ENCODE measurements at regions not wholly inside any gene's neighbourhood (a gene's known extent, or its start where the extent isn't known, plus 50 kb on each side); places are given as distances from the start of the nearest gene placed in this dataset.
A peak's percentile ranks its signal among the peaks of the same experiment; 100 is the strongest.
"Not testable (repeated sequence)": the region's sequence is repeated elsewhere in the genome, so short reads cannot be mapped to it uniquely, and the experiment has no call there.

DNA sequence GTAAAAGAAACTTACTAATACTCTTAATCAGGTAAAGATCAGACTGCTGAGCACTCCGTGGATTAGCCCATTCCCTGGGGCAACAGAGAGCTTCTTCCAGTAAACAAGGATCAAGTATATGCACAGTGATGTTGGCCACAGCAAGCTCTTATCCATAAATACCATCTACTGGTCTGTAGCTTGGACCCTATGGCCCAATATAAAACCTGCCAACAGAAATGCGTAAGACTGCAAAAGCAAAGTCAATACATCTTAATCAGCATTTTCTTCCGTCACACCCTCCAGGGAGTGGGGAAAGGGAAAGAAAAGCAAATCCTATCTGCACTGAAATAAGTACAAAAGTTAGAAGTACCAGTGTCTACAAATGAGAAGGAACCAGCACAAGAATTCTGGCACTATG, 1082.1 kb downstream of the ZPLD1 start:
- ATAC-seq (ENCODE audit: insufficient read depth, low FRiP score) (no peak), DNase-seq (no peak)
- Histone ChIP-seq H3K27me3 (ENCODE audit: control insufficient read depth in 3 of 3, insufficient read depth in 3 of 3, low read length in 2 of 3) (no peaks in the 10 kb centered on the region), H3K27ac (ENCODE audit: low read depth in 1 of 2, low read length in 1 of 2) (no peak overlapping the region), H3K9me3 (ENCODE audit: control insufficient read depth in 4 of 4, insufficient read depth in 3 of 4, low read length in 3 of 4) (peaks cover 0 to 3% (median 0%) of the 10 kb centered on the region in 4 donors), H3K36me3 (ENCODE audit: control insufficient read depth in 4 of 4, insufficient read depth in 4 of 4, low read length in 4 of 4) (no peaks in the 10 kb centered on the region), H3K4me1 (ENCODE audit: control insufficient read depth in 5 of 5, insufficient read depth in 5 of 5, low read length in 5 of 5) (no peaks in the 10 kb centered on the region), H3K4me3 (no peak overlapping the region), H3K9ac (ENCODE audit: insufficient read depth in 1 of 2, low read length in 2 of 2) (no peak overlapping the region)
- WGBS, 2 donors, result 89 to 91% methylated on average over 3 of the region's 3 CpGs
- TF ChIP-seq, protein P1, sequence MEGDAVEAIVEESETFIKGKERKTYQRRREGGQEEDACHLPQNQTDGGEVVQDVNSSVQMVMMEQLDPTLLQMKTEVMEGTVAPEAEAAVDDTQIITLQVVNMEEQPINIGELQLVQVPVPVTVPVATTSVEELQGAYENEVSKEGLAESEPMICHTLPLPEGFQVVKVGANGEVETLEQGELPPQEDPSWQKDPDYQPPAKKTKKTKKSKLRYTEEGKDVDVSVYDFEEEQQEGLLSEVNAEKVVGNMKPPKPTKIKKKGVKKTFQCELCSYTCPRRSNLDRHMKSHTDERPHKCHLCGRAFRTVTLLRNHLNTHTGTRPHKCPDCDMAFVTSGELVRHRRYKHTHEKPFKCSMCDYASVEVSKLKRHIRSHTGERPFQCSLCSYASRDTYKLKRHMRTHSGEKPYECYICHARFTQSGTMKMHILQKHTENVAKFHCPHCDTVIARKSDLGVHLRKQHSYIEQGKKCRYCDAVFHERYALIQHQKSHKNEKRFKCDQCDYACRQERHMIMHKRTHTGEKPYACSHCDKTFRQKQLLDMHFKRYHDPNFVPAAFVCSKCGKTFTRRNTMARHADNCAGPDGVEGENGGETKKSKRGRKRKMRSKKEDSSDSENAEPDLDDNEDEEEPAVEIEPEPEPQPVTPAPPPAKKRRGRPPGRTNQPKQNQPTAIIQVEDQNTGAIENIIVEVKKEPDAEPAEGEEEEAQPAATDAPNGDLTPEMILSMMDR (IDR thresholded peaks at IDR 0.05; ENCODE audit: control extremely low read depth, extremely low read depth), result no peak

DNA sequence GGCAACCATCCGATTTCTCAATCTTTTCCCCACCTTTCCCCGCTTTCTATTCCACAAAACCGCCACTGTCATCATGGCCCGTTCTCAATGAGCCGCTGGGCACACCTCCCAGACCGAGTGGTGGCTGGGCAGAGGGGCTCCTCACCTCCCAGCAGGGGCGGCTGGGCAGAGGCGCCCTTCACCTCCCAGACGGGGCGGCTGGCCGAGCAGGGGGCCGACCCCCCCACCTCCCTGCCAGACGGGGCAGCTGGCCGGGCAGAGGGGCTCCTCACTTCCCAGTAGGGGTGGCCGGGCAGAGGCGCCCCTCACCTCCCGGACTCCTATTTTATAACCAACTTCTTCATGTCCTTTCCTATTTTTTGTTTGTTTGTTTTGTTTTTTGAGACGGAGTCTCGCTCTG, 1096.5 kb downstream of the ZPLD1 start:
- not testable (repeated sequence) for H3K4me3 ChIP-seq; H3K27ac ChIP-seq (ENCODE audit: low read depth in 1 of 2, low read length in 1 of 2); DNase-seq; H3K36me3 ChIP-seq (ENCODE audit: control insufficient read depth in 4 of 4, insufficient read depth in 4 of 4, low read length in 4 of 4); H3K9ac ChIP-seq (ENCODE audit: insufficient read depth in 1 of 2, low read length in 2 of 2); H3K27me3 ChIP-seq (ENCODE audit: control insufficient read depth in 3 of 3, insufficient read depth in 3 of 3, low read length in 2 of 3); ATAC-seq (ENCODE audit: insufficient read depth, low FRiP score); H3K9me3 ChIP-seq (ENCODE audit: control insufficient read depth in 4 of 4, insufficient read depth in 3 of 4, low read length in 3 of 4); H3K4me1 ChIP-seq (ENCODE audit: control insufficient read depth in 5 of 5, insufficient read depth in 5 of 5, low read length in 5 of 5)
- 96 to 97% methylated on average over 19 of the region's 19 CpGs for WGBS, 2 donors

DNA sequence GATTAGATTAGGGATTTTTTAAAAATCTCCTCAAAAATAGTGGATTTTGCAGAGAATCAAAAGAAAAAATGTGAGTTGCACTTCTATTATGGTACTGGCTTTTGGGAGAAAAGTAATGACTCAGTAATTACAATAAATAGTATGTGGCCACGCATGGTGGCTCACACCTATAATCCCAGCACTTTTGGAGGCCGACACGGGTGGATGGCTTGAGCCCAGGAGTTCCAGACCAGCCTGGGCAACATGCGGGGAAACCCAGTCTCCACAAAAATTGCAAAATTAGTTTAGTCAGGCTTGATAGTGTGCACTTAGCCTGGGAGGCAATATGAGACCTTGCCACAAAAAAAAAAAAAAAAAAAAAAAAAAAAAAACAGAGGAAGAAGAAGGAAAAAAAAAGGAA, 1098.2 kb downstream of the ZPLD1 start:
- DNase-seq (no peak), ATAC-seq (ENCODE audit: insufficient read depth, low FRiP score) (no peak)
- no peak overlapping the region for H3K27ac ChIP-seq (ENCODE audit: low read depth in 1 of 2, low read length in 1 of 2)
- no peaks in the 10 kb centered on the region for H3K9me3 ChIP-seq (ENCODE audit: control insufficient read depth in 4 of 4, insufficient read depth in 3 of 4, low read length in 3 of 4)
- H3K9ac ChIP-seq (ENCODE audit: insufficient read depth in 1 of 2, low read length in 2 of 2), result no peak overlapping the region
- no peak overlapping the region for H3K4me3 ChIP-seq
- no peaks in the 10 kb centered on the region for H3K27me3 ChIP-seq (ENCODE audit: control insufficient read depth in 3 of 3, insufficient read depth in 3 of 3, low read length in 2 of 3)
- no peaks in the 10 kb centered on the region for H3K4me1 ChIP-seq (ENCODE audit: control insufficient read depth in 5 of 5, insufficient read depth in 5 of 5, low read length in 5 of 5)
- no peaks in the 10 kb centered on the region for H3K36me3 ChIP-seq (ENCODE audit: control insufficient read depth in 4 of 4, insufficient read depth in 4 of 4, low read length in 4 of 4)
- WGBS, 2 donors, result 93 to 95% methylated on average over 4 of the region's 4 CpGs
- TF ChIP-seq, protein P1 (IDR thresholded peaks at IDR 0.05; ENCODE audit: control extremely low read depth, extremely low read depth), result no peak

DNA sequence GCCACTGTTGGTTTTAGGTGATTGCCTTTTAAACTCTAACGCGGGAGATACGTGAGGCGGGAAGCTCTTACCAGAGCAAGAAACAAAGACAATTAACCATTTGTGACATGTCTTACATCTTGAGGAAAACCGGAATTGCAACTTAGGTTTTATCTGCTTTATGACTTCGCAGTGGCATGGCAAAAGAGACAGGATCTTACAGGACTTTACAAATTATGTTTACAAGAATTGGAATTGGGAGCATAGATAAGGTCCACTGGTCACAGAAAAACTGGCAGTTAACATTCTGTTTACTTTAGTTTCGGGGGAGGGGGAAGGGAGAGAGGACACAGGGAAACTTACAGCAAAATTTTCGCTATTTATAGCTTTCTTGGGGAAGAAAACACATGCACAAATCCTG, 1119.6 kb downstream of the ZPLD1 start:
- H3K4me1 ChIP-seq (ENCODE audit: control insufficient read depth in 5 of 5, insufficient read depth in 5 of 5, low read length in 5 of 5), result no peaks in the 10 kb centered on the region
- H3K9ac ChIP-seq (ENCODE audit: insufficient read depth in 1 of 2, low read length in 2 of 2), result no peak overlapping the region
- no peak overlapping the region for H3K4me3 ChIP-seq
- peak; percentile 10 to 64 (median 45) for DNase-seq
- H3K27ac ChIP-seq (ENCODE audit: low read depth in 1 of 2, low read length in 1 of 2), result no peak overlapping the region
- H3K27me3 ChIP-seq (ENCODE audit: control insufficient read depth in 3 of 3, insufficient read depth in 3 of 3, low read length in 2 of 3), result no peaks in the 10 kb centered on the region
- ATAC-seq (ENCODE audit: insufficient read depth, low FRiP score), result no peak
- no peaks in the 10 kb centered on the region for H3K36me3 ChIP-seq (ENCODE audit: control insufficient read depth in 4 of 4, insufficient read depth in 4 of 4, low read length in 4 of 4)
- H3K9me3 ChIP-seq (ENCODE audit: control insufficient read depth in 4 of 4, insufficient read depth in 3 of 4, low read length in 3 of 4), result no peaks in the 10 kb centered on the region
- TF ChIP-seq, protein P1 (IDR thresholded peaks at IDR 0.05; ENCODE audit: control extremely low read depth, extremely low read depth), result no peak
- WGBS, 2 donors, result 44 to 55% methylated on average over 8 of the region's 8 CpGs

DNA sequence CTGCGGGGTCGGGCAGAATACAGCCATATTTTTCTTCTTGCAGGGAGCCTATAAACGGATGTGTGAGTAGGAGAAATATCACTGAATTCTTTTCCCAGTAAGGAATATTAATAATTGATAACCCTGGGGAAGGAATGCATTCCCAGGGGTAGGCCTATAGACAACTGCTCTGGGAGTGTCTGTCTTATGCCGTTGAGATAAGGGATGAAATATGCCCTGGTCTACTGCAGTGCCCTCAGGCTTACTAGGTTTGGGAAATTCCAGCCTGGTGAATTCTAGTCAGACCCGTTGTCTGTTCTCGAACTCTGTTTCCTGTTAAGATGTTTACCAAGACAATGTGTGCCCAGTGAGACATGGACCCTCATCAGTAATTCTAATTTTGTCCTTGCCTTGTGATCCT, 1129.3 kb downstream of the ZPLD1 start:
- not testable (repeated sequence) for DNase-seq; H3K4me3 ChIP-seq; ATAC-seq (ENCODE audit: insufficient read depth, low FRiP score); H3K9me3 ChIP-seq (ENCODE audit: control insufficient read depth in 4 of 4, insufficient read depth in 3 of 4, low read length in 3 of 4); H3K36me3 ChIP-seq (ENCODE audit: control insufficient read depth in 4 of 4, insufficient read depth in 4 of 4, low read length in 4 of 4); H3K27me3 ChIP-seq (ENCODE audit: control insufficient read depth in 3 of 3, insufficient read depth in 3 of 3, low read length in 2 of 3); H3K4me1 ChIP-seq (ENCODE audit: control insufficient read depth in 5 of 5, insufficient read depth in 5 of 5, low read length in 5 of 5); H3K27ac ChIP-seq (ENCODE audit: low read depth in 1 of 2, low read length in 1 of 2); H3K9ac ChIP-seq (ENCODE audit: insufficient read depth in 1 of 2, low read length in 2 of 2)
- WGBS, 2 donors, result 86 to 87% methylated on average over 6 of the region's 6 CpGs

Data from lung (tissue), 11 donors.